Thoracic aorta (tissue), 2 donors: ENCODE measurements at regions not wholly inside any gene's neighbourhood (a gene's known extent, or its start where the extent isn't known, plus 50 kb on each side); places are given as distances from the start of the nearest gene placed in this dataset.

Experiments
- ATAC-seq: fragments of 150-250 bp; one replicate; pipeline ENCODE4 v1.8.0; 2017; ENCODE audit warnings: low read depth; ENCODE audit not compliant: insufficient number of reproducible peaks, low FRiP score
- DNase-seq: peaks from one replicate; pipeline ENCODE4 v3.0.0-alpha.2; 2020; ENCODE audit warnings: low spot score
- H3K27ac ChIP-seq, 2 donors: fragments of 200-600 bp; sonication (generic); 1 replicate in 1 of 2; 2 replicates in 1 of 2; pipeline ENCODE4 v1.5.1; 2016; ENCODE audit warnings: mild to moderate bottlenecking in 2 of 2, moderate library complexity in 2 of 2
- H3K27me3 ChIP-seq: fragments of 200-600 bp; sonication (generic); replicated peaks from 2 replicates; pipeline ENCODE4 v1.6.0; 2016; ENCODE audit warnings: mild to moderate bottlenecking; ENCODE audit not compliant: insufficient read depth
- H3K36me3 ChIP-seq: fragments of 200-600 bp; sonication (generic); one replicate; pipeline ENCODE4 v1.5.1; 2016
- H3K4me1 ChIP-seq, 2 donors: fragments of 200-600 bp; sonication (generic); 1 replicate in 1 of 2; 2 replicates in 1 of 2; pipeline versions ENCODE4 v1.5.1 to v1.6.0; 2016; ENCODE audit warnings: low read depth in 2 of 2, mild to moderate bottlenecking in 1 of 2; ENCODE audit not compliant: control insufficient read depth in 1 of 2
- H3K4me3 ChIP-seq: fragments of 200-600 bp; sonication (generic); 2 replicates; pipeline ENCODE4 v1.5.1; 2016; ENCODE audit warnings: mild to moderate bottlenecking
- H3K9me3 ChIP-seq: fragments of 200-600 bp; sonication (generic); 2 replicates; pipeline ENCODE4 v1.5.1; 2016
- TF ChIP-seq, protein P1 (sequence below): fragments of 200-600 bp; sonication (generic); IDR thresholded peaks from one replicate; pipeline ENCODE4 v1.5.1; 2019; ENCODE audit warnings: antibody characterized with exemption

DNA sequence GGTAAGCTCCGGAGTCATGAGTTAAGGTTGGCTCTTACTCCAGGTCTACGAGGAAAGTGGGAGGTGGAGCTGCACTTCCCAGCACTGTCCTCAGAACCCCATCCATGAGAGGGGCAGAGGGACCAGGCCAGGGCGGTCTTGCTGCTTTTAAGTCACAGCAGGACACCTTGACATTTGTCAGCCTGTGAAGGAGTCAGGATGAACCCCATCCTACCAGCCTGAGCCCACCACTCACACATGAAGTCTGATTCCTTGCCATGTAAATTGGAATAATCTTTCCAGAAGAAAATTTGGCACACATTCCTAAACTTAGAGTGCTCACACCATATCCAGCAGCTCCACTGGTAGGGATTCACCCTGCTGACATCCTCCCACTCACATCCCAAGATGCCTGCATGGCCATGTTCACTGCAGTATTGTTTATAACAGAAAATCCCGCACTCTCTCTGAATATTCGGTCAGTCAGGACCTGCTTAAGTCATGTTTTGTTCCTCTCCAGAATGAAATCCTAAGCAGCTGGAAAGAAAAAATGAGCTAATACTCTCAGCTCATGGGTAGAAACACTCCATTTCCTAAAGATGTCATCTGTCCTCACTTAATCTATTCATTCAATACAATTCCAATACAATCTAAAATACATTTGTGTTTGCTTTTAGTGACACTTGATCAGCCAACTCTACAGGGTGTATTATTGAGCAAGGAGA is 79.3 kb upstream of the COL5A1 start:
- Histone ChIP-seq H3K4me3 (no peak overlapping the region), H3K4me1 (no peaks in the 10 kb centered on the region), H3K27ac (no peak overlapping the region), H3K9me3 (peaks cover 4% of the 10 kb centered on the region), H3K27me3 (no peaks in the 10 kb centered on the region), H3K36me3 (no peaks in the 10 kb centered on the region)
- ATAC-seq (no peak), DNase-seq (no peak)
- TF ChIP-seq, protein P1, sequence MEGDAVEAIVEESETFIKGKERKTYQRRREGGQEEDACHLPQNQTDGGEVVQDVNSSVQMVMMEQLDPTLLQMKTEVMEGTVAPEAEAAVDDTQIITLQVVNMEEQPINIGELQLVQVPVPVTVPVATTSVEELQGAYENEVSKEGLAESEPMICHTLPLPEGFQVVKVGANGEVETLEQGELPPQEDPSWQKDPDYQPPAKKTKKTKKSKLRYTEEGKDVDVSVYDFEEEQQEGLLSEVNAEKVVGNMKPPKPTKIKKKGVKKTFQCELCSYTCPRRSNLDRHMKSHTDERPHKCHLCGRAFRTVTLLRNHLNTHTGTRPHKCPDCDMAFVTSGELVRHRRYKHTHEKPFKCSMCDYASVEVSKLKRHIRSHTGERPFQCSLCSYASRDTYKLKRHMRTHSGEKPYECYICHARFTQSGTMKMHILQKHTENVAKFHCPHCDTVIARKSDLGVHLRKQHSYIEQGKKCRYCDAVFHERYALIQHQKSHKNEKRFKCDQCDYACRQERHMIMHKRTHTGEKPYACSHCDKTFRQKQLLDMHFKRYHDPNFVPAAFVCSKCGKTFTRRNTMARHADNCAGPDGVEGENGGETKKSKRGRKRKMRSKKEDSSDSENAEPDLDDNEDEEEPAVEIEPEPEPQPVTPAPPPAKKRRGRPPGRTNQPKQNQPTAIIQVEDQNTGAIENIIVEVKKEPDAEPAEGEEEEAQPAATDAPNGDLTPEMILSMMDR: no peak

DNA sequence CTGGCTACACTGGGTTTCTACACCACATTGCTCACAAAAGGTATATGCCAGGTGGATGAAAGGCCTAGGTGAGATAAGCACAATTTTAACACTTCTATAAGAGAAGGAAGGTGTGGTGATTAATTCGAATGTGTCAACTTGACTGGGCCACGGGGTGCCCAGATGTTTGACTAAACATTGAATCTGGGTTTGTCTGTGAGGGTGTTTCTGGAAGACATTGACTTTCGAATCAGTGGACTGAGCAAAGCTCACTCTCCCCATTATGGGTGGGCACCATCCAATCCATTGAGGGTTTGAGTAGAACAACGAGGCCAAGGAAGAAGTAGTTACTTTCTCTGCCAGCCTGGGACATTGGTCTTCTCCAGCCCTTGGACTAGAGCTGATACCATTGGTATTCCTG is 78.2 kb upstream of the COL5A1 start:
- no peaks in the 10 kb centered on the region for H3K4me1 ChIP-seq
- TF ChIP-seq, protein P1: no peak
- no peaks in the 10 kb centered on the region for H3K36me3 ChIP-seq
- H3K27ac ChIP-seq: no peak overlapping the region
- no peak for DNase-seq
- ATAC-seq: no peak
- peaks cover 4% of the 10 kb centered on the region for H3K9me3 ChIP-seq
- H3K27me3 ChIP-seq: no peaks in the 10 kb centered on the region
- H3K4me3 ChIP-seq: no peak overlapping the region

DNA sequence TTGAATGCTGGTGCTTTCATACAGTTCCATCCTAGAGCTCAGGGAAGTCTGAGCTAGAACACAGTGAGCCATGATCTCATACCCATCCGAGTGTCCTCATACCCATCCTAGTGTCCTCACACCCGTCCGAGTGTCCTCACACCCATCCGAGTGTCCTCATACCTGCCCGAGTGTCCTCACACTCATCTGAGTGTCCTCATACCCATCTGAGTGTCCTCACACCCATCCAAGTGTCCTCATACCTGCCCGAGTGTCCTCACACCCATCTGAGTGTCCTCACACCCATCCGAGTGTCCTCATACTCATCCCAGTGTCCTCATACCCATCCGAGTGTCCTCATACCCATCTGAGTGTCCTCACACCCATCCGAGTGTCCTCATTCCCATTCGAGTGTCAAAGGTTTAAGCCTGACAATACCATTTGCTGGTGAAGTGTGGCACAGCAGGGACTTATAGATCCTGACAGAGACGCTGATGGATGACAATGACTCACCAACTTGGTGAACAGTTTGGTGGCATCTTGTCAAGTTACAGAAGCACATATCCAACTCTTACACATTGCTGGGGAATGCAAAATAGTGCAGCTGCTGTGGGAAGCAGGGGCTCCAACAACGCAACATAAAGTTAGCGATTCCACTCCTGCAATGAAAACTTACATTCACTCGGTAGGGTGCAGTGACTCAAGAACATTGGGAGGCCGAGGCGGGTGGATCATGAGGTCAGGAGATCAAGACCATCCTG is 77.0 kb upstream of the COL5A1 start:
- no peak overlapping the region for H3K27ac ChIP-seq
- ATAC-seq: no peak
- TF ChIP-seq, protein P1: no peak
- no peak for DNase-seq
- no peaks in the 10 kb centered on the region for H3K36me3 ChIP-seq
- peaks cover 4% of the 10 kb centered on the region for H3K9me3 ChIP-seq
- no peak overlapping the region for H3K4me3 ChIP-seq
- no peaks in the 10 kb centered on the region for H3K4me1 ChIP-seq
- H3K27me3 ChIP-seq: no peaks in the 10 kb centered on the region

DNA sequence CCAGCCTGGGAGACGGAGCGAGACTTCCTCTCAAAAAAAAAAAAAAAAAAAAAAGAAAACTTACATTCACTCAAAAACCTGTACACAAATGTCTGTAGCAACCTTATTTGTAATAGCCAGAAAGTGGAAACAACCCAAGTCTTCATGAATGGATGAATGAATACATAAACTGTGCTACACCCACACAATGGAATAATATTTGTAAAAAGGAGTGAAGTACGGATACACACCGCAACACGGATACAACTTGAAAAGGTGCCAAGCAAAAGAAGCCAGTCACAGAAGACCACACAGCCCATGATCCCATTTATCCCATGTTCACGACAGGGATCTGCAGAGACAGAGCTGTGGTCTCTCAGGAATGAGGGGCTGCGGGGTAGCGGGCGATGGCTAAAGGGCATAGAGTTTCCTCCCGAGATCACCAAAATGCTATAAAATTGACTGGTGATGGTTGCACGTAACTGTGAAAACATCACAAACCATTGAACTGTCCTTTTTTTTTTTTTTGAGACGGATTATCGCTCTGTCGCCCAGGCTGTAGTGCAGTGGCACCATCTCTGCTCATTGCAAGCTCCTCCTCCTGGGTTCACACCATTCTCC is 76.2 kb upstream of the COL5A1 start:
- no peak overlapping the region for H3K4me3 ChIP-seq
- H3K27me3 ChIP-seq: no peaks in the 10 kb centered on the region
- DNase-seq (no peak), ATAC-seq (no peak)
- TF ChIP-seq, protein P1: no peak
- no peak overlapping the region for H3K27ac ChIP-seq
- H3K9me3 ChIP-seq: peaks cover 4% of the 10 kb centered on the region
- H3K4me1 ChIP-seq: peaks cover 0 to under 1% of the 10 kb centered on the region in 2 donors
- no peaks in the 10 kb centered on the region for H3K36me3 ChIP-seq

DNA sequence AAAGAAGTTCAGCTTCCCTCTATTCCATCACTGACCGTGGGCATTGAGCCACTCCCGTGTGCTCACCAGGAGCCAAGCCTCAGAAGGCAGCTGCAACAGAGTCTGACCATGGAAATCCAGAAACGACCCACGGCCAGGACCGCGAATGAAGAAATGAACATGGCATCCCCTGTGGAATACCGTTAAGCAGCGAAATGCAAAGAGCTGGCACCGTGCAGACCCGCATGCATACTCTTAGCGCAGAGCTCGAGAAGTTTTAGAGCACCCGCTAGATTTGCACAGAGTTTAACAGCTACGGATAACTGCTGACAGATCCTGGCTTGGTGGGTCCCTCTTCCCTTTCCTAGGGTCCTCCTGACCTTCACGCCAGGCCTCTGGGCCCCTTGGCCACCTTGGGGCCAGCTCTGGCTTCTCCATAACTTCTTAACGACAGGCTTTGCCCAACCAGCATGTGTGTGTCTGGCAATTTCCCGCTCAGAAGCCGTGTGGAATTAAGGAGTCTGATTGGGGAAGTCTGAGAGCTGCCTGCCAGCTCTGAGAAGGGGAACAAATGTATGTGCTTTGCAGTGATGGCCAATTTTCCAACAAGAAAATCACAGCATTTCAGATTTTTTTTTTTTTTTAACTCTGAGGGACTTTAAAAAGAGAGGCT is 75.3 kb upstream of the COL5A1 start:
- H3K4me1 ChIP-seq: peaks cover 0 to 10% of the 10 kb centered on the region in 2 donors
- TF ChIP-seq, protein P1: no peak
- H3K4me3 ChIP-seq: no peak overlapping the region
- no peaks in the 10 kb centered on the region for H3K36me3 ChIP-seq
- H3K27me3 ChIP-seq: no peaks in the 10 kb centered on the region
- peaks cover 4% of the 10 kb centered on the region for H3K9me3 ChIP-seq
- DNase-seq (no peak), ATAC-seq (no peak)
- no peak overlapping the region for H3K27ac ChIP-seq
